Erythroblast (primary cell): ENCODE measurements at regions not wholly inside any gene's neighbourhood (a gene's known extent, or its start where the extent isn't known, plus 50 kb on each side); places are given as distances from the start of the nearest gene placed in this dataset.
"Not testable (repeated sequence)": the region's sequence is repeated elsewhere in the genome, so short reads cannot be mapped to it uniquely, and the experiment has no call there.

Experiments used
- GATA1 ChIP-seq: IDR thresholded peaks from 2 replicates; pipeline ENCODE4 v1.6.1; 2011; ENCODE audit warnings: low read depth, mild to moderate bottlenecking, control low read depth, low read length, moderate library complexity
- POLR2A ChIP-seq: IDR thresholded peaks from 2 replicates; pipeline ENCODE4 v1.6.1; 2011; ENCODE audit warnings: mild to moderate bottlenecking, low read length

DNA sequence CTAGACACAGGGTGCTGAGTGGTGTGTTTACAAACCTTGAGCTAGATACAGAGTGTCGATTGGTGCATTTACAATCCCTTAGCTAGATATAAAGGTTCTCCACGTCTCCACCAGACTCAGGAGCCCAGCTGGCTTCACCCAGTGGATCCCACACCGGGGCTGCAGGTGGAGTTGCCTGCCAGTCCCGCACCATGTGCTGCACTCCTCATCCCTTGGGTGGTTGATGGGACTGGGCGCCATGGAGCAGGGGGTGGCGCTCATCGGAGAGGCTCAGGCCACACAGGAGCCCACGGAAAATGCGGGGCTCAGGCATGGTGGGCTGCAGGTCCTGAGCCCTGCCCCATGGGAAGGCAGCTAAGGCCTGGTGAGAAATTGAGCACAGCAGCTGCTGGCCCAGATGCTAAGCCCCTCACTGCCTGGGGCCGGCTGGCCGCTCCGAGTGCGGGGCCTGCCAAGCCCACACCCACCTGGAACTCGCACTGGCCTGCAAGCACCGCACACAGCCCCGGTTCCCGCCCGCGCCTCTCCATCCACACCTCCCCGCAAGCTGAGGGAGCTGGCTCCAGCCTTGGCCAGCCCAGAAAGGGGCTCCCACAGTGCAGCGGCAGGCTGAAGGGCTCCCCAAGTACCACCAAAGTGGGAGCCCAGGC, 418.4 kb downstream of the KIF20B start:
- not testable (repeated sequence) for TF ChIP-seq POLR2A, GATA1
